Stimulated activated CD8-positive, alpha-beta memory T cell treated with anti-CD3 and anti-CD28 coated beads, Interleukin-4, amount 100 ng/mL, for 24 hours (primary cell): ENCODE measurements at regions not wholly inside any gene's neighbourhood (a gene's known extent, or its start where the extent isn't known, plus 50 kb on each side); places are given as distances from the start of the nearest gene placed in this dataset.
"Not testable (repeated sequence)": the region's sequence is repeated elsewhere in the genome, so short reads cannot be mapped to it uniquely, and the experiment has no call there.

Experiments used
- DNase-seq: peaks from one replicate; pipeline ENCODE4 v3.0.0-alpha.2; 2020; ENCODE audit warnings: low read depth

DNA sequence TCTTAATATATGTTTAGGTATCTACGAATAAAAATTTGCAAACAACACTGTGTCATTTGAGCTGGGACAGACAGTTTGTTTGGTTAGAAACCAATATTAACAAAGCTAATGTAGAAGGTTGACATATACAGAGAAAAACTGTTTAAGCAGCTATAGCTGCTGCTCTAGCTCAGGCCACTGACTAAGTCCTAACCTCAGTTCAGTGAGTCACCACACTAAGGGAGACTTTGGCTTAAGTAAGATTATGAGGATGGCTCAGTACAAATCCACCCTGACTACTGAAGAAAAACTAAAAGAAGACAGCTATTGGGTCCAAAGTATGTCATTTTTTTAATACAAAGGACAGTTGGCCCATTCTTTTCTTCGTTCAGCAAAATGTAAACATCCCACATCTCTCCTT is 717.3 kb upstream of the ACTRT1 start:
- no peak for DNase-seq

GRCh38 chrX:128759745-128760144 is 707.5 kb upstream of the ACTRT1 start:
- DNase-seq = no peak

DNA sequence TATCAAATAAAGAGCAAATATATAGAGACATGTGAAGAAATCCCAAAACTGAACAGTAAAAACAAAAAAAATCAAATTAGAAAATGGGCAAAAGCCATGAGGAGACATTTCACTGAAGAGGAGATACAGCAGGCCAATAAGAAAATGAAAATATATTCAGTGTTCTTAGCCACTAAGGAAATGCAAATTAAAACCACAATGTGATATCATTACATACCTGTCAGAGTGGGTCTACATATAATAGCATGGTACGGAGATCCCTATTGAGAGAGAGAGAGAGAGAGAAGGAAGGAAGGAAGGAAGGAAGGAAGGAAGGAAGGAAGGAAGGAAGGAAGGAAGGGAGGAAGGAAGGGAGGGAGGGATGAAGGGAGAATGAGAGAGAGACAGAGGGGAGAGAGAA is 707.0 kb upstream of the ACTRT1 start:
- no peak for DNase-seq

DNA sequence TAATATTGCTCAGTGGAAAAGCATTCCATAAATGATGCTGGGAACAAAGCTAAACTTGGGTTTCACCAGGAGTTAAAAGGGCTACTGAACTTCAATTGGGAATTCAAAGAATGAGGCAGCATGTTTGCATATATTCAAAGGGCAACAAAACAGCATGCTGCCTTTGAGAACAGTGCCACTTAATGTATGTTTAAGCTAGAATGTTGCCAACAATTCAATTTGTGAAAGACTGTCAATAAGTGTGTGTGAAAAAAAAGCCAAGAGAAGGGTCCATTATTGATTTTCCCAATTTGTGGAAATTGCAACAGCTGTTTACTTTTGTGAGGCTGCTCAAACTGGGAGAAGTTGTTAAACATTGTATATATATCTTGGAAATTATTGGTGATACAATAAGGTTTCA is 701.9 kb upstream of the ACTRT1 start:
- no peak for DNase-seq

GRCh38 chrX:128739539-128739938 is 687.3 kb upstream of the ACTRT1 start:
- no peak for DNase-seq

- no peak for DNase-seq
Measured at GRCh38 chrX:128728943-128729342, 676.7 kb upstream of the ACTRT1 start.

- DNase-seq = no peak
Measured at GRCh38 chrX:128717635-128718578, 665.7 kb upstream of the ACTRT1 start.

DNA sequence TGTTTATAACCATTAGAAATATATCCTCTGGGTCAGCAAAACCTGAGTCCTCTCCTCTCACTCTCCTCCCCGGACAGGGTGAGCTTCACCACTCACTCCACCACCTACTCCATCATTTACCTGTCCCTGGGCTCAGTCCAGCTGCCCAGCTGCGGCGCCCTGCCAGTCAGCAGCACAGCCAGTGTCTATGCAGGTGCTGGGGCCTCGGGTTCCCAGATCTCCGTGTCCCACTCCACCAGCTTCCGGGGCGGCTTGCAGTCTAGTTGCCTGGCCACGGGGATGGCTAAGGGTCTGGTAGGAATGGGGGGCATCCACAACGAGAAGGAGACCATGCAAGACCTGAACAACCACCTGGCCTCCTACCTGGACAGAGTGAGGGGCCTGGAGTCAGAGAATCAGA is 662.2 kb upstream of the ACTRT1 start:
- DNase-seq = no peak

- DNase-seq = no peak
Measured at GRCh38 chrX:128699716-128700285, 647.6 kb upstream of the ACTRT1 start.

GRCh38 chrX:128698573-128699181 is 646.5 kb upstream of the ACTRT1 start:
- DNase-seq = no peak

GRCh38 chrX:128691872-128692271 is 639.7 kb upstream of the ACTRT1 start:
- no peak for DNase-seq

- no peak for DNase-seq
Measured at GRCh38 chrX:128685387-128685786, 633.2 kb upstream of the ACTRT1 start.

- no peak for DNase-seq
Measured at GRCh38 chrX:128676651-128677050, 624.4 kb upstream of the ACTRT1 start.

DNA sequence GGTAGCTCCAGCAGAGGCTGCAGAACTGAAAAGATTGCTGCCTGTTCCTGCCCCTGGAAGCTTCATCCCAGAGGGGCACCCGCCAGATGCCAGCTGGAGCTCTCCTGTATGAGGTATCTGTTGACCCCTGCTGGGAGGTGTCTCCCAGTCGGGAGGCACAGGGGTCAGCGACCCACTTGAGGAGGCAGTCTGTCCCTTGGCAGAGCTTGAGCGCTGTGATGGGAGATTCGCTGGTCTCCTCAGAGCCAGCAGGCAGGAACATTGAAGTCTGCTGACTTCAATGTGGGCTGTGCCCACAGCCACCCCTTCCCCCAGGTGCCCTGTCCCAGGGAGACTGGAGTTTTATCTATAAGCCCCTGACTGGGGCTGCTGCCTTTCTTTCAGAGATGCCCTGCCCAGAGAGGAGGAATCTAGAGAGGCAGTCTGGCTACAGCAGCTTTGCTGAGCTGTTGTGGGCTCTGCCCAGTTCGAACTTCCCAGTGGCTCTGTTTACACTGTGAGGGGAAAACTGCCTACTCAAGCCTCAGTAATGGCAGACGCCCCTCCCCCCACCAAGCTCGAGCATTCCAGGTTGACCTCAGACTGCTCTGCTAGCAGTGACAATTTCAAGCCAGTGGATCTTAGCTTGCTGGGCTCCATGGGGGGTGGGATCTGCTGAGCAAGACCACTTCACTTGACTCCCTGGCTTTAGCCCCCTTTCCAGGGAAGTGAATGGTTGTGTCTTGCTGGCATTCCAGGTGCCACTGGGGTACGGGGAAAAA is 622.3 kb upstream of the ACTRT1 start:
- not testable (repeated sequence) for DNase-seq

- no peak for DNase-seq
Measured at GRCh38 chrX:128664211-128664610, 612.0 kb upstream of the ACTRT1 start.

- DNase-seq = no peak
Measured at GRCh38 chrX:128653524-128654060, 601.4 kb upstream of the ACTRT1 start.

DNA sequence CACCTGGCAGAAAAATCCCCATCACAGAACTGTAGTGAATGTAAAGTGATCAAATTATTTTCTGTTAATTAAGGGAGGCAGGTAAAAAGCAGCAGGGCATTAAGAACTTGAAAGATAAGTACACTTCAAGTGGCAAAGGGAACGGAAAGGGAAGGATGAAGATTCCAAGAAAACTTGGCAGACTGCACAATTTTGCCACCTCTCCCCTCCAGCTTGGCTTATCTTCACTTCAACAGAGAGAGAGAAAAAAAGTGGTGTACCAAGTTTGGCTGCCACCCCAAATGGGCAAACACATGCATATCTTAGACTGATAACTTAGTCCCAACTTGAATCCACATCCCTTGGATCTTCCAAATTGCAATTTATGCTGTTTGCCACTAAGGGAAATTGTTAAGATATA is 598.1 kb upstream of the ACTRT1 start:
- no peak for DNase-seq

- no peak for DNase-seq
Measured at GRCh38 chrX:128634754-128635153, 582.6 kb upstream of the ACTRT1 start.

DNA sequence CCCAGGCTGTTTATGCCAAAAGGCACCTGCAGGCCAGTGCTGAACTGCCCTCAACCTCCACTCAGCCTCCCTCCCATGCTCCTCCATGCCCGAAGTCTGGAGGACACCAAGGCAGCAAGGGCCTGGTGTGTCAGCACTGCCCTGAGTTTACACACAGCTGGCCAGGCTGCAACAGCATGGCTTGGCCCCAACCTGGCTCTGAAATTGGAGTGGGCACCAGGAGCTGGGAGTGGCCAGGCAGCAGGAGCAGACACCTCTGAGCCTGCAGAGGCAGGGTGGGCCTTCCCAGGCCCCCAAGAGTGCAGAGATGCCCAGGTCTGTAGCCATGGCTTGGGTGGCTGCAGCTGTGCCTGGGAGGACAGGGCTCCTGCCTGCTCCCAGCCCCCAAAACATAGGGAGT is 571.2 kb upstream of the ACTRT1 start:
- DNase-seq = no peak

DNA sequence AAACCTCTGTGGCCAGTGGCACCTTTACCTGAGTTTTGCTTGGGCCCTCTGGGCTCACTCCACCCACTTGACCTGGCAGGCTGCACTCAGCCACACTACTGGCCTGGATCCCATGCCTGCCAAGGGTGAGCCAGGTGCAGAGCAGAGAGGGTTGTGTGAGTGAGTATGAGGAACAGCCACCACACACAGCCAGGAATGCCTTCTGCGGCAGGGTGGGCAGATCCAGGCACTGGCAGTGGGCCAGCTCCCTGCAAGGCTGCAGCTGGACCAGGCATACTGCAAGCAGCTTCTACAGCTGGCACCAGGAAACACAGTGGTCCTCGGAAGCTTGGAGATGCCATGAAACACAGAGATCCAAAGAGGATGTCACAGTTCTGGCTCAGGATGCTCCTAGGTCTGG is 570.1 kb upstream of the ACTRT1 start:
- no peak for DNase-seq

GRCh38 chrX:128619490-128619889 is 567.3 kb upstream of the ACTRT1 start:
- no peak for DNase-seq

- no peak for DNase-seq
Measured at GRCh38 chrX:128616933-128617332, 564.7 kb upstream of the ACTRT1 start.
